ENCODE measurements at regions not wholly inside any gene's neighbourhood (a gene's known extent, or its start where the extent isn't known, plus 50 kb on each side); places are given as distances from the start of the nearest gene placed in this dataset.

DNA sequence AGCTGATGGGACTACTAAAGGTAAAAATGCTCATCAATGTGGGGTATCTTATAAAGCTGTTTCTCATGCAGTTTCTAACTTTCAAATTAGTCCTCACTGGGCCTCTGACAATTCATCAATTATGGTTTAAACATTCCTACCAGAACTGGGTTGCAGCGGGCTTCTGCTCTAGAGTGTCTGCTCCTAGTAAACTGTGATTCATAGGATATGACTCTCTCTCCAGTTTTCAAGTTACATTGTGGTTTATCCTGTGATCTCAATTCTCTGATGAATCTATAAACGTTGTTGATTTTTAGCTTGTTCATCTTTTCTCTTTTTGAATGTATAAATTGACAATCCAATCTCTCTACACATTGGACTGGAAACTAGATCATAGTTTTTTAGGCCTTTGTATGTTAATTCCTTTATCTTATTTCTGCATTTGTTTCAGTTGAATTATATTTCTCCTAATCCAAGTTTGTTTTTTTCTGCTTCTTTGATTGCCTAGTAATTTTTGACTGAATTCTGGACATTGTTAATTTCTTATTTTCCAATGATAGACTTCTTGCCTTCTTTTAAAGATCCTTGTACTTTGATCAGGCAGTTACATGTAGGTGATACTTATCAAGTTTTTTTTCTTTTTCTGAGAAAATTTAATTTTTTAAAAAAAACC, 822.6 kb downstream of the TLE1 start:
- ChIA-PET CTCF (no interaction called here), POLR2A (no interaction called here)
- Mint-ChIP-seq H3K27ac (no peak overlapping the region), H3K27me3 (no peaks in the 10 kb centered on the region), H3K4me3 (no peak overlapping the region), H3K36me3 (ENCODE audit: low read depth) (peaks cover 10% of the 10 kb centered on the region), H3K4me1 (no peaks in the 10 kb centered on the region), H3K9me3 (peaks cover 19% of the 10 kb centered on the region)
- intact Hi-C loops (cut with micrococcal nuclease) = no loop called here
- no peak for ATAC-seq (ENCODE audit: low read depth)
- no peak for TF ChIP-seq CTCF (IDR thresholded peaks at IDR 0.05)
- no peak for DNase-seq

GRCh38 chr9:80866121-80866520, 823.2 kb downstream of the TLE1 start:
- Mint-ChIP-seq H3K4me3 (no peak overlapping the region), H3K4me1 (no peaks in the 10 kb centered on the region), H3K36me3 (ENCODE audit: low read depth) (peaks cover 10% of the 10 kb centered on the region), H3K27me3 (no peaks in the 10 kb centered on the region), H3K9me3 (peaks cover 19% of the 10 kb centered on the region), H3K27ac (no peak overlapping the region)
- DNase-seq = no peak
- ATAC-seq (ENCODE audit: low read depth) = no peak
- intact Hi-C loops (cut with micrococcal nuclease) = no loop called here
- CTCF ChIA-PET = no interaction called here
- POLR2A ChIA-PET = no interaction called here
- TF ChIP-seq CTCF (IDR thresholded peaks at IDR 0.05) = no peak

DNA sequence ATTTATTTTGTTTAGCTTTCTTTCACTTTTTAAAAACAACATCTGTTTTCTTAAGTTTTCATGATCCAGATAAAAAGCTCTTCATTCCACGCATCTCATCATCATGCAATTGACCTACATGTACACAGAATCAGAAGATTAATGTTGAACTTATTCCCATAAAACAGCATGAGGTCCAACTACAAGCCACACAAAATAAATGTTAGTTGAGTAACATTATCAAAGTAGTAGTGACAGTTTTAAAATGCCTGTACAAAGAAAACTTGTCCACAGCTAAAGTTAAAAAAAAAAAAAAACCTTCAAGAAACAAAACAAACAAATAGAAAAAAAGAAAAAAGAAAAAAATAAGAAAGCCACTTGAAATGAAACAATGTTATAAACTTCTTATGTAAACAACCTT, 846.3 kb downstream of the TLE1 start:
- Mint-ChIP-seq H3K36me3 (ENCODE audit: low read depth) (no peaks in the 10 kb centered on the region), H3K27me3 (no peaks in the 10 kb centered on the region), H3K9me3 (no peaks in the 10 kb centered on the region), H3K4me1 (no peaks in the 10 kb centered on the region), H3K27ac (no peak overlapping the region), H3K4me3 (no peak overlapping the region)
- ATAC-seq (ENCODE audit: low read depth) (no peak), DNase-seq (no peak)
- POLR2A ChIA-PET = no interaction called here
- CTCF ChIA-PET = no interaction called here
- intact Hi-C loops (cut with micrococcal nuclease) = no loop called here
- no peak for TF ChIP-seq CTCF (IDR thresholded peaks at IDR 0.05)

DNA sequence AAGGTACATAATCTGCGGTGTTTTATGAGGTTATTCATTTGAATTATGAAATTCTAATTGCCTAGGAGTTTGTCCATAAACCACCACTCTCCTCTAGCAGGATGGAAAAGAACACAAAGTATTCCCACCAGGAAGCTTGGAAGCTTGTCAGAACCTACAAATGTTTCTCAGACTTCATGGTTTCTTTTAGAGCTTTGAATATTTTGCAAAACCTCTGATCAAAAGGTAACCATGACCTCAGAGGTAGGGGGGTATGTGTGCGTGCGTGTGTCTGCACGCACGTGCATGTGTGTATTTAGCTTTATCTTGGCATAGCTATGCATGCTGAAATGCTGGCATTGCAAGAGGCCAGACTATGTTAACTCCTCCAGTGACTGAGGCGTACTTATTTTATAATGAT, 847.0 kb downstream of the TLE1 start:
- DNase-seq = no peak
- ChIA-PET POLR2A (no interaction called here), CTCF (no interaction called here)
- Mint-ChIP-seq H3K27me3 (no peaks in the 10 kb centered on the region), H3K27ac (no peak overlapping the region), H3K4me3 (no peak overlapping the region), H3K9me3 (no peaks in the 10 kb centered on the region), H3K36me3 (ENCODE audit: low read depth) (no peaks in the 10 kb centered on the region), H3K4me1 (no peaks in the 10 kb centered on the region)
- intact Hi-C loops (cut with micrococcal nuclease) = no loop called here
- ATAC-seq (ENCODE audit: low read depth) = no peak
- TF ChIP-seq CTCF (IDR thresholded peaks at IDR 0.05) = no peak

- TF ChIP-seq CTCF (IDR thresholded peaks at IDR 0.05) = no peak
Observed at GRCh38 chr9:80841888-80842287, 847.5 kb downstream of the TLE1 start.

More at GRCh38 chr9:80841888-80842287, 847.5 kb downstream of the TLE1 start:
- H3K27me3 Mint-ChIP-seq = no peaks in the 10 kb centered on the region
- intact Hi-C loops (cut with micrococcal nuclease) = no loop called here
- H3K4me1 Mint-ChIP-seq = no peaks in the 10 kb centered on the region
- H3K4me3 Mint-ChIP-seq = no peak overlapping the region
- no peak for DNase-seq
- ChIA-PET CTCF (no interaction called here), POLR2A (no interaction called here)
- ATAC-seq (ENCODE audit: low read depth) = no peak
- H3K36me3 Mint-ChIP-seq (ENCODE audit: low read depth) = no peaks in the 10 kb centered on the region
- H3K9me3 Mint-ChIP-seq = no peaks in the 10 kb centered on the region
- no peak overlapping the region for H3K27ac Mint-ChIP-seq

Data from activated B cell treated with CpG ODN at 0.5 μM for 24 hours (primary cell).